ENCODE measurements at regions not wholly inside any gene's neighbourhood (a gene's known extent, or its start where the extent isn't known, plus 50 kb on each side); places are given as distances from the start of the nearest gene placed in this dataset.

GRCh38 chr10:118853916-118854315, 99.1 kb upstream of the CACUL1 start:
- FAIRE-seq (no peak), DNase-seq (ENCODE audit: low read depth in 1 of 2, low spot score in 1 of 2) (no peak), ATAC-seq (no peak)
- WGBS (ENCODE audit: missing lambda C conversion rate) = 72% methylated on average over 6 of the region's 6 CpGs
- Histone ChIP-seq H3K9me3 (peaks cover 15% of the 10 kb centered on the region), H3K4me3 (no peak overlapping the region), H3K4me1 (no peaks in the 10 kb centered on the region), H3K27ac (no peak overlapping the region), H3K4me2 (no peak overlapping the region)
- CTCF ChIA-PET = interaction anchor here (1.2 to 1.5 kb wide), 4 partner anchors 12 to 296 kb away, joined by 3 read pairs; no protein-coding TSS in a partner anchor
- POLR2A ChIA-PET = no interaction called here
- TF ChIP-seq ZNF302 (CRISPR knock-in tag; IDR thresholded peaks at IDR 0.05) = no peak
- no peak for TF ChIP-seq PBX3 (IDR thresholded peaks at IDR 0.05)
- TF ChIP-seq EHMT2 (IDR thresholded peaks at IDR 0.05; ENCODE audit: low read depth) = no peak
- TF ChIP-seq FOXS1 (CRISPR knock-in tag; IDR thresholded peaks at IDR 0.05) = no peak
- no peak for TF ChIP-seq MYC (IDR thresholded peaks at IDR 0.05; ENCODE audit: borderline replicate concordance, low read length)
- no peak for TF ChIP-seq HDAC2 (IDR thresholded peaks at IDR 0.05)
- TF ChIP-seq RARB (CRISPR knock-in tag; IDR thresholded peaks at IDR 0.05) = no peak
- TF ChIP-seq RAD21 (conservative IDR thresholded peaks at IDR 0.05 in 1 of 2, IDR thresholded peaks at IDR 0.05 in 1 of 2) = no peak
- no peak for TF ChIP-seq RNF2 (IDR thresholded peaks at IDR 0.05; ENCODE audit: borderline replicate concordance, low read depth)
- no peak for TF ChIP-seq POLR2A (IDR thresholded peaks at IDR 0.05; ENCODE audit: low read length)
- TF ChIP-seq HOXB5 (CRISPR knock-in tag; IDR thresholded peaks at IDR 0.05) = no peak
- TF ChIP-seq, protein P1, sequence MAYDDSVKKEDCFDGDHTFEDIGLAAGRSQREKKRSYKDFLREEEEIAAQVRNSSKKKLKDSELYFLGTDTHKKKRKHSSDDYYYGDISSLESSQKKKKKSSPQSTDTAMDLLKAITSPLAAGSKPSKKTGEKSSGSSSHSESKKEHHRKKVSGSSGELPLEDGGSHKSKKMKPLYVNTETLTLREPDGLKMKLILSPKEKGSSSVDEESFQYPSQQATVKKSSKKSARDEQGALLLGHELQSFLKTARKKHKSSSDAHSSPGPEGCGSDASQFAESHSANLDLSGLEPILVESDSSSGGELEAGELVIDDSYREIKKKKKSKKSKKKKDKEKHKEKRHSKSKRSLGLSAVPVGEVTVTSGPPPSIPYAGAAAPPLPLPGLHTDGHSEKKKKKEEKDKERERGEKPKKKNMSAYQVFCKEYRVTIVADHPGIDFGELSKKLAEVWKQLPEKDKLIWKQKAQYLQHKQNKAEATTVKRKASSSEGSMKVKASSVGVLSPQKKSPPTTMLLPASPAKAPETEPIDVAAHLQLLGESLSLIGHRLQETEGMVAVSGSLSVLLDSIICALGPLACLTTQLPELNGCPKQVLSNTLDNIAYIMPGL (CRISPR knock-in tag; IDR thresholded peaks at IDR 0.05; ENCODE audit: borderline replicate concordance) = no peak
- TF ChIP-seq, protein P2, sequence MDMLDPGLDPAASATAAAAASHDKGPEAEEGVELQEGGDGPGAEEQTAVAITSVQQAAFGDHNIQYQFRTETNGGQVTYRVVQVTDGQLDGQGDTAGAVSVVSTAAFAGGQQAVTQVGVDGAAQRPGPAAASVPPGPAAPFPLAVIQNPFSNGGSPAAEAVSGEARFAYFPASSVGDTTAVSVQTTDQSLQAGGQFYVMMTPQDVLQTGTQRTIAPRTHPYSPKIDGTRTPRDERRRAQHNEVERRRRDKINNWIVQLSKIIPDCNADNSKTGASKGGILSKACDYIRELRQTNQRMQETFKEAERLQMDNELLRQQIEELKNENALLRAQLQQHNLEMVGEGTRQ (IDR thresholded peaks at IDR 0.05) = no peak
- TF ChIP-seq TP53 (CRISPR knock-in tag; IDR thresholded peaks at IDR 0.05) = no peak
- no peak for TF ChIP-seq NFE2L2 (conservative IDR thresholded peaks at IDR 0.05; ENCODE audit: low read length)
- TF ChIP-seq HEYL (CRISPR knock-in tag; IDR thresholded peaks at IDR 0.05) = no peak
- no peak for TF ChIP-seq BHLHE40 (IDR thresholded peaks at IDR 0.05; ENCODE audit: low read depth, low read length)
- TF ChIP-seq KDM1A (IDR thresholded peaks at IDR 0.05; ENCODE audit: low read depth) = no peak

GRCh38 chr10:118856106-118856505, 101.3 kb upstream of the CACUL1 start:
- DNase-seq (ENCODE audit: low read depth in 1 of 2, low spot score in 1 of 2) (no peak), FAIRE-seq (no peak), ATAC-seq (no peak)
- WGBS (ENCODE audit: missing lambda C conversion rate) = 29% methylated on average over 3 of the region's 3 CpGs
- no peak for TF ChIP-seq ZC3H11A (IDR thresholded peaks at IDR 0.05)
- TF ChIP-seq, protein P3, sequence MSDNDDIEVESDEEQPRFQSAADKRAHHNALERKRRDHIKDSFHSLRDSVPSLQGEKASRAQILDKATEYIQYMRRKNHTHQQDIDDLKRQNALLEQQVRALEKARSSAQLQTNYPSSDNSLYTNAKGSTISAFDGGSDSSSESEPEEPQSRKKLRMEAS (IDR thresholded peaks at IDR 0.05) = no peak
- no peak overlapping the region for H3K4me2 ChIP-seq
- ChIA-PET CTCF (no interaction called here), POLR2A (interaction anchor here (0.6 kb wide), 1 partner anchor 305 kb away, joined by 3 read pairs; no protein-coding TSS in a partner anchor)
- no peak overlapping the region for H3K27ac ChIP-seq
- peaks cover 15% of the 10 kb centered on the region for H3K9me3 ChIP-seq
- H3K4me1 ChIP-seq = no peaks in the 10 kb centered on the region
- H3K4me3 ChIP-seq = no peak overlapping the region

DNA sequence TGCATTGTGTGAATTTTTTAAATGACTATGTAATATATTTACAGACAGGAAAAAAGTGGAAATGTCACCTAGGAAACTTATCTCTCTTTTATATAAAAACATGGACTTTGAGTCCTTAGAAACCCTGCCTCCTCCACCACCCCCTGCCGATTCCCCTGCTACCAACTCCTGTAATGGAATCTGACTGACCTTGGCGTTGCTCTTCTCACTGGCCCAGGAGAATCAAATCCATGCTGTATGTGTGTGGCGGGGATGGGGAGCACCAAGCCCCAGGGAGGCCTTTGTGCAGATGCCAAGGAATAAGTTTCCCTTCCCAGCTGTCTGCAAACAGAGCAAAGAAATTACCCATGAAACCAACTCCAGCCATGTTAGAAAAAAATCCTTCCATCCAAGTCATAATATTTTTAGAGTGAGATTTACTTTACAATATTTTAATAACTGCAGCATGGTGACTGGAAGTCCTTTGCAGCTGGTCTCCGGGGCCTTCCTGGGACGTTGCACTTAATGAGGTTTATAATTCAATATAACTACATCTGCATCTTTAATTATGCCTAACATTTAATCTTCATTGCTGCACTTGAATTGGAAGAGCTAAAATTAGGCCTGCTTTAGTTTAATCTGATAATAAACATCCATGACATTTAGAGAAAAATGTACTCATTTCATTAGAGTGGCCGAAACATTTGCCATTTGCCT, 111.4 kb upstream of the CACUL1 start:
- WGBS (ENCODE audit: missing lambda C conversion rate) = 51% methylated on average over 6 of the region's 6 CpGs
- TF ChIP-seq TFCP2L1 (CRISPR knock-in tag; IDR thresholded peaks at IDR 0.05) (no peak), EP300 (IDR thresholded peaks at IDR 0.05) (no peak), MYC (IDR thresholded peaks at IDR 0.05; ENCODE audit: borderline replicate concordance, low read length) (no peak), HDAC2 (IDR thresholded peaks at IDR 0.05) (no peak), CBX8 (IDR thresholded peaks at IDR 0.05) (no peak), RAD21 (conservative IDR thresholded peaks at IDR 0.05 in 1 of 2, IDR thresholded peaks at IDR 0.05 in 1 of 2) (no peak)
- TF ChIP-seq, protein P4, sequence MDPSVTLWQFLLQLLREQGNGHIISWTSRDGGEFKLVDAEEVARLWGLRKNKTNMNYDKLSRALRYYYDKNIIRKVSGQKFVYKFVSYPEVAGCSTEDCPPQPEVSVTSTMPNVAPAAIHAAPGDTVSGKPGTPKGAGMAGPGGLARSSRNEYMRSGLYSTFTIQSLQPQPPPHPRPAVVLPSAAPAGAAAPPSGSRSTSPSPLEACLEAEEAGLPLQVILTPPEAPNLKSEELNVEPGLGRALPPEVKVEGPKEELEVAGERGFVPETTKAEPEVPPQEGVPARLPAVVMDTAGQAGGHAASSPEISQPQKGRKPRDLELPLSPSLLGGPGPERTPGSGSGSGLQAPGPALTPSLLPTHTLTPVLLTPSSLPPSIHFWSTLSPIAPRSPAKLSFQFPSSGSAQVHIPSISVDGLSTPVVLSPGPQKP (IDR thresholded peaks at IDR 0.05; ENCODE audit: low read depth, low read length) = no peak
- TF ChIP-seq, protein P5, sequence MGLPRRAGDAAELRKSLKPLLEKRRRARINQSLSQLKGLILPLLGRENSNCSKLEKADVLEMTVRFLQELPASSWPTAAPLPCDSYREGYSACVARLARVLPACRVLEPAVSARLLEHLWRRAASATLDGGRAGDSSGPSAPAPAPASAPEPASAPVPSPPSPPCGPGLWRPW (IDR thresholded peaks at IDR 0.05) = no peak

More for the DNA sequence above, 111.4 kb upstream of the CACUL1 start:
- H3K4me2 ChIP-seq = no peak overlapping the region
- no peak overlapping the region for H3K4me3 ChIP-seq
- CTCF ChIA-PET = interaction anchor here (1.2 kb wide), 1 partner anchor 11 kb away, joined by 3 read pairs; no protein-coding TSS in a partner anchor
- H3K4me1 ChIP-seq = peaks cover 14% of the 10 kb centered on the region
- POLR2A ChIA-PET = no interaction called here
- no peak overlapping the region for H3K27ac ChIP-seq
- no peak for FAIRE-seq
- DNase-seq (ENCODE audit: low read depth in 1 of 2, low spot score in 1 of 2) = no peak
- no peaks in the 10 kb centered on the region for H3K9me3 ChIP-seq
- no peak; a peak in 1 of 6 replicates for ATAC-seq
